ENCODE measurements at regions not wholly inside any gene's neighbourhood (a gene's known extent, or its start where the extent isn't known, plus 50 kb on each side); places are given as distances from the start of the nearest gene placed in this dataset.

GRCh38 chr16:73725156-73725555, 571.5 kb upstream of the PSMD7 start:
- TF ChIP-seq, protein P1, sequence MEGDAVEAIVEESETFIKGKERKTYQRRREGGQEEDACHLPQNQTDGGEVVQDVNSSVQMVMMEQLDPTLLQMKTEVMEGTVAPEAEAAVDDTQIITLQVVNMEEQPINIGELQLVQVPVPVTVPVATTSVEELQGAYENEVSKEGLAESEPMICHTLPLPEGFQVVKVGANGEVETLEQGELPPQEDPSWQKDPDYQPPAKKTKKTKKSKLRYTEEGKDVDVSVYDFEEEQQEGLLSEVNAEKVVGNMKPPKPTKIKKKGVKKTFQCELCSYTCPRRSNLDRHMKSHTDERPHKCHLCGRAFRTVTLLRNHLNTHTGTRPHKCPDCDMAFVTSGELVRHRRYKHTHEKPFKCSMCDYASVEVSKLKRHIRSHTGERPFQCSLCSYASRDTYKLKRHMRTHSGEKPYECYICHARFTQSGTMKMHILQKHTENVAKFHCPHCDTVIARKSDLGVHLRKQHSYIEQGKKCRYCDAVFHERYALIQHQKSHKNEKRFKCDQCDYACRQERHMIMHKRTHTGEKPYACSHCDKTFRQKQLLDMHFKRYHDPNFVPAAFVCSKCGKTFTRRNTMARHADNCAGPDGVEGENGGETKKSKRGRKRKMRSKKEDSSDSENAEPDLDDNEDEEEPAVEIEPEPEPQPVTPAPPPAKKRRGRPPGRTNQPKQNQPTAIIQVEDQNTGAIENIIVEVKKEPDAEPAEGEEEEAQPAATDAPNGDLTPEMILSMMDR (IDR thresholded peaks at IDR 0.05) = no peak
- TF ChIP-seq POLR2AphosphoS5 (IDR thresholded peaks at IDR 0.05) (no peak), POLR2A (IDR thresholded peaks at IDR 0.05) (no peak), EP300 (IDR thresholded peaks at IDR 0.05; ENCODE audit: low read depth) (no peak)
